NCI-H2029 (cell line): ENCODE measurements at regions not wholly inside any gene's neighbourhood (a gene's known extent, or its start where the extent isn't known, plus 50 kb on each side); places are given as distances from the start of the nearest gene placed in this dataset.

Experiments used
- DNase-seq: peaks from one replicate; lab custom pipeline; 2025; lab: John Stamatoyannopoulos, UW

DNA sequence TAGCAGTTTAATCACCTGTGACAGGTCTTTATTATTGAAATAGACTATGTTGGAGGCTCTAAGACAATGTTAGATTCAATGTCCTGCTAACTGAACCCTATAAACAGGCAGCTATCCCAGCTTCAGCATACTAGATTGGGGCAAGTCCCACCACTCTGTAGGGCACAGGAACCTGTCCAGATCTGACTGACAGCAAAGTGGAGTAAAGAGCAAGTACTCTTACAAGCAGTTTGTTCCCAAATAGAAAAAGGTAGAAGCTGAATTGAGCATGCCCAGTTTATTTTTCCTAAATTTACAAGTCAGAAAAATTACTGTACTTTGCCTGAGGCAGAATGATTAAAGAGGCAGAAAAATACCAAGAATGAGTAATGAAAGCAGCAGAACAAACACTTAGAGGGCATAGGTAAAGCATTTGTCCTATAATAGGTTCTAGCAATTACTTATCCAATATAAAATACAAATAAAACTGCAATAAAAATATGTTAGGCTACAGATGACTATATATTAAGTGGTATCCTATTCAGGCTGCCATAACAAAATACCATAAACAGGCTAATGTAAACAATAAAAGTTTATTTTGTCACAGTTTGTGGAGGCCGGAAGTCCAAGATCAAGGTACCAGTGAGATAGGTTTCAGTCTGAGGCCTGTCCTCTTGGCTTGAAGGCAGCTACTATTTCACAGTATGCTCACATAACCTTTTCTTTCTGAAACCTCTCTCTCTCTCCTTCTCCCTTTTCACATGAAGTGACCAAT, 868.2 kb downstream of the C12orf50 start:
- DNase-seq = no peak

DNA sequence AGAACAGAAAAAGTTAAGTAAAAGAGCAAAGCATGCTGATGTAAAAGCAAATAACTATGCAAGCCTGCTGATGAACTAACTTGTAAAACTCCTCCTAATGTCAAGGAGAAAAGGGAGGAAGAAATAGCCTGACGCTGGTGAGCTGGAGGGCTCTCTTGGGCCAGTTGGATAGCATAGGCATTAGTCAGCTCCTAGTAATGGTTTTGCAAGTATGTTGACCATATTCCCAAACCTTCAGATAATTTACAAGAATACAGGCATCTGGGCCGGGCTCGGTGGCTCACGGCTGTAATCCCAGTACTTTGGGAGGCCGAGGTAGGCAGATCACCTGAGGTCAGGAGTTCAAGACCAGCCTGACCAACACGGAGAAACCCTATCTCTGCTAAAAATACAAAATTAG, 871.4 kb downstream of the C12orf50 start:
- DNase-seq = no peak

DNA sequence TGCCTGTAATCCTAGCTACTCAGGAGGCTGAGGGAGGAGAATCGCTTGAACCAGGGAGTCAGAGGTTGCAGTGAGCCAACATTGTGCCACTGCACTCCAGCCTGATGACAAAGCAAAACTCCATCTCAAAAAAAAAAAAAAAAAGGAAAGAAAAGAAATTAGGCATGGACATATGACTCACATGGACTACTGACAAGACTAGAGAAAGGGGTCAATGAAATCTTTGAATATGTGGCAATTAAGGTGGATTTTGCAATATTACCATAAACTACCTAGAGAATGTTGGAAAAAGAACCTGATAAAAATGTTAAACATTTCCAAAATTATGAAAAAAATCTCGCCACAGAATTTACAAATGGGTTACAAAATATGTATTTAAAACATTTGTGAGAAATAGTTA, 873.6 kb downstream of the C12orf50 start:
- no peak for DNase-seq

DNA sequence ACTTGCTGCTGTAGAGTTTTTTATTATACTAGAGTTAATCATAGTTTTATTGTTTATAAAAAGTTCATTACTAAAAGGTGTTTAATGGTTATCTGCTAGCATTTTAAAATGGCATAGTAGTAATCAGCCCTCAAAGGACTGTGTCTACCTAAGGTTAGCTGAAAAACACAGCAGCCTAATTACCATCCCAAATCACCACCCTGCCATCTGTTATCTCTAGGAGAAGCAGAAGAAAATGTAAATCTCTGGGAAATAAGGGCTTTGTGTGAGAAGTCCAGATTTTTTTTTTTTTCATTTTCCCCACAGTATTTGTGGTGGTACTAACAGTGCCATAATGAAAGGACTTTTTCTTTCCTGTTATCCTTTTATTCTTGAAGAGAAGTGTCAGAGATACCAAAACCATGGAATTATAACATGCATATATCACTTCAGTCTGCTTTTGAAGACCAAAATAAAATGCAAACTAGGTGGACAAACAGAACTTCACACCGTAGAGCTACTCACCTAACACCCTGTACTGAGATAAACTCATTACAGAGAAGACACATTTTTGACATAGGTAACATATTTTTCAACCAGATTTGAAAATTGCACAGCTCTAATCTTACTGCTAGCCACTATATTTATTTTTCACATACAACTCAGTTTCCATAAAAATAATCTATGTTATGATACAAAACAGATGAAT, 876.2 kb downstream of the C12orf50 start:
- DNase-seq = no peak

DNA sequence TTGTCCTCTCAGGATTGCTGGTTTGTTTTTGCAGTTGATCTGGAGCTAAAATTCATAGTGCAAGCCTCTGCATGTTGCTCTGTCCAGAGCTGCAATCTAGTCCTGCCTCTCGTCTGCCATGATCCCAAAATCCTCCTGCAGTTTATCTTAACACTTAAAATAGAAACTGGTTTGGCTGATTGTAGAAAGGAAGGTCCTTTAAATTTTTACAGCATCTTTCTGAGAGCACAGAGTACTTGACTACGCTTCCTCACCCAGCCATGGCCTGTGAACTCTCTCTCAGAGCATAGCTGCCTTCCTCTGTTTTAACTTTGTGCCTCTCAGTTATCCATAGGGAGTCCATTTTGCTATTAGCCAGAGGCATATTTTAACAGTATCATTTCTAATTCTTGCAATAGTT, 877.1 kb downstream of the C12orf50 start:
- no peak for DNase-seq

DNA sequence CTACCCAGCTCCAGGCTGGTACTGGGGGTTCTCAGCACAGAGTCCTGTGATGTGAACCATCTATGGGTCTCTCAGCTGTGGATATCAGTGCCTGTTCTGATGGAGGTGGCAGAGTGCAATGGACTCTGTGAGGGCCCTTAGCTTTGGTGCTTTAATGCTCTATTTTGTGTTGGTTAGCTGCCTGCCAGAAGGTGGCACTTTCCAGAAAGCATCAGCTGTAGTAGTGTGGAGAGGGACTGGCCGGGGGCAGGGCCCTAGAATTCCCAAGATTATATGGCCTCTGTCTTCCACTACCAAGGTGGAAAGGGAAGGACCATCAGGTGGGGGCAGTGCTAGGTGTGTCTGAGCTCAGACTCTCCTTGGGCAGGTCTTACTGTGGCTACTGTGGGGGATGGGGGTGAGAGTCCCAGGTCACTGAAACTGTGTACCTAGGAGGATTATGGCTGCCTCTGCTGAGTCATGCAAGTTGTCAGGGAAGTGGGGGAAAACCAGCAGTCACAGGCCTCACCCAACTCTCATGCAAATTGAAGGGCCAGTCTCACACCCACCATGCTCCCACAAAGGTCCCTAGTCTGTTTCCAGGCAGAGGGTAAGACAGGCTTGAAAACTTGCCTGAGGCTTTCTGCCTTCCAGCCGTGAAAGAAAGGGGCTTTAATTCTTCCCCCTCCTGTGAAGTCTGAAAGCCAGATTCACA, 878.1 kb downstream of the C12orf50 start:
- DNase-seq = no peak

DNA sequence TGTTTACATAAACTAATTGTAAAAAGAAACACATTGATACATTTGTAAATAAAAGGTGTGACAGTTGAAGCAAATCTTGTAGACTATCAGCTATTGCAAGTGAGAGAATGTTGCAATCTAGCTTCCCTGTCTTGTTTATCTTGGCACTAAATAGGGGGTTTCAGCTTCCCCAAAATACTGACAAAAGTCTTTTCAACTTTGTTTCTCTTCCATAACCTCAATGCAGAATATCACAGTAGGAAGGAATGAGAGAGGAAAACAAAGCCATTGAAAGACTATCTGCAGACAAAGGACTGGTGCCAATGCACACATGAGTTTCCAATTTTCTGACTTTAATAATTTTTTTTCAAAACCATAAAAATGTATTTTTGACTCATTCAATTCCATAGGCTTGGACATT, 886.2 kb upstream of the MGAT4C start:
- DNase-seq = no peak

DNA sequence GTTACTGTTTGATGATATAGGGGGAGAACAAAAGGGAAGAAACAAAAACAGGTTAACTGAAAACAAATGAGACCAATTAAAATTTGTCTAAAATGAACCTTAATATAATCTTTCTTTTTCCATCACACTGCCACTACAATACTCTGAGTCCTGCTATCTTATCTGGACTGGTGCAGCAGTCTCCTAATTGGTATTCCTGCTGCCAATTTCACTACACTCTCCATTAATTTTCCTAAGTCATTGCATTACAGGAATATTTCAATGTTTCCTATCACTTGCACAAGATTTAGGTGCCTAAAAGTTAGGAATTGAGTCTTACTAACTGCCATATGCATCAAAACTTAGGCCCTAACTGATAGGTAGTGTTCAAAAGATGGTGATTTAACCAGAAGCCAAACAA, 884.9 kb upstream of the MGAT4C start:
- DNase-seq = no peak

DNA sequence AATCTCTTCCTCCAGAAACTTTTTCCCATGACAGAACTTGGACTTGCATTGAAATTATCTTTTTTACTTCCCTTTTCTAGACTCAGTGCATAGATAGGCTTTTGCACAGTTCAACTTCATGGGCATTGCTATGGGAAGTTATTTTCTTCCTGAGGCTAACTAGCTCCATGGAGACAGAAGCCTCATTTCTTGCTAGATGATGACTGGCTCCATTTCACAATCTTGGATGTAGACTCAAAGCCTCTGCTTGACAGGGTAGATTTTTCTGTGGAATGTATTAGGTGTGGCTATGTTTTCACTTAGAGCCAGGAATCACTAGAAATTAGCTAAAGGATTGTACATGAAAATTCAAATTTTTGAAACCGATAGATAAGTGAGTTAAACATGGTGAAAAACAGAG, 884.1 kb upstream of the MGAT4C start:
- DNase-seq = no peak

DNA sequence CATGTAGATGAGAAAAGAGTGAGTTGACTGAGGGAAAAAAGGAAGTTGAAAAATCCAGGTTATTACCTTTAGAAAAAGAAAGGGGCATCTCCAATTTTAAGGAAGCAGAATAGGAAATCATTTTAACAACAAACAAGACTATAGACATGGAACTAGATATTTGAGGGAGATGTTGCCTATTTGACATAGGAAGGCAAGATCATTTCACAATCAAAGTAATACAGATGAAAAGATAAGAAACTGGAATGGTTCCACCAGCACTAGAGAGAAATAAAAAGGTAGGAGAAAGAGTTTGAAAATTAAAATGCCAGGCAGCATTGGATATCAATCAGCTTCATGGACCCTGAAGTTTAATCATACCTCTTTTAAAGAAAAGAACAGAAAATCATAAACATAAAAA, 881.0 kb upstream of the MGAT4C start:
- DNase-seq = no peak

DNA sequence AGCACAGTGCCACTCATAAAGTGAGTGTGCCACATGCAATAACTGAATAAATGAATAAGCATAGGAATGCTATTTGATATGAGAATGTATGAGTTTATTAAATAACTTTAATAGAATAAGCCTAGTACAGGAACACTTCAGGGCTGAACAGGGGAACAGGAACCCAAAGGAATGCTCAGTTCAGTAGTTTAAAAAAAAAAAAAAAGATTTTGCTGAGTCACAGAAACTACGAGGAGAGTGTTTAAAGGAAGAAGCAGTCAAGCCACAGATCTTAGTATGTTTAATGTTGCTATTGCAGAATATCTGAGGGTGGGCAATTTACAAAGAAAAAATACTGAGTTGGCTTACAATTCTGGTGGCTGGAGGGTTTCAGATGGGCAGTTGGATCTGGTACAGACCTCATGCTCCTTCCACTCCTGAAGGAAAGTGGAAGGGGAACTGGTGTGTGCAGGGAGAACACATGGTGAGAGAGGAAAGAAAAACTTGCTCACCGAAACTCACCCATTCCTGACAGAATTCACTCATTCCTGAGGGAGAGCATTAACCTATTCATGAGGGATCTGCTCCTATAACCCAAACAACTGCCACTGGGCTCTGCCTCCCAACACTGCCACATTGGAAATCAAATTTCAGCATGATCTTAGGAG, 880.3 kb upstream of the MGAT4C start:
- no peak for DNase-seq

DNA sequence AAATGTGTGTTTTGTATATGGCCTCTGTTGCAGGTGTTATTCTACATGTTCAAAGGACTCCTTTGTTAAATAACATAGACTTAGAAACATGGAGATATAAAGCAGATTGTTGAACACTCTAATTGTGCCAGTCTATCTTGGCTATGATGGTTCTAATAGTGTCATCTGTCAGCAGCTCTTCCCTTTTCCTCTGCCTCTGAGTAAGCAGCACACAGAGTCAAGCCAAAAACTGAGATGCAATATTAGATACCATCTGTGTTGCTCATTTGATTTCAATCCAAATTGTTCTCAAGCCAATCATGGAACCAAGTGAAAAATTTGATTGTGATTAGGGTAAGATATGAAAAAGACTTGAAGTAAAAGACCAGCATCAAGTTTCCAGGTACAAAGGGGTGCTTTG, 871.1 kb upstream of the MGAT4C start:
- DNase-seq = no peak

DNA sequence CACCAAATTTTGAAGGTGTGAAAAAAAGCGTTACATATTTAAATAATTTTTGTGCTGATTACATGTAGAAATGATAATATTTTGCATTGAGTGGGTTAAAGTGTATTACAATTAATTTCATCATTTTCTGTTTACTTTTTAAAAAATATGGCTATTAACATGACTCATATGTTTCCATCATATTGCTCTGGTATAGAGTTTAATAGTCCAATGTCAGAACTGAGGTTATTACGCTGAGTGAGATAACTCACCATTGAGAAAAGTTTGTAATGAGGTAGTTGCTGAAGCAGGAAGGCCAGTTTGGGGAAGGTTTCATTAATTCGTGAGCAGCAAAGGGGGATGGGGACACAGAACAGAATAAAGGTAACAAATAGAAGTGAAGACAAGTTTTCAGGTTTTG, 865.7 kb upstream of the MGAT4C start:
- no peak for DNase-seq

DNA sequence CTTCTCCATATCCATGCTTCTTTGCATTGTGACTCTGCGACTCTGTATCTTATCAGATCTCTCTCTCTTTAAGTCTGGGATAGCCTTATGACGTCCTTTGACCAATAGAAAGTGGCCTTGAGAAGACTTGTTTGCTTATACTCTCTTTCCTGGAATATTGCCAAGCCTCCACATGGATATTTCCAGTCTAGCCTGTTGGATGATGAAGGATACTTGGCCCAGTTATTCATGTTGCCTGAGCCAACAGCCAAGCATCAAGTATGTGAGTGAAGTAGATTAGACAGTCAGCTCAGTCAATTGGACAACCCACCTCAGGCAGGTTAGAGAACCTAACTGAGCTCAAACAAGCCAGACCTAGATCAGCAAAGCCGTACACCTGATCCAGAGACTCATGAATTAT, 864.2 kb upstream of the MGAT4C start:
- DNase-seq = peak; percentile 77

DNA sequence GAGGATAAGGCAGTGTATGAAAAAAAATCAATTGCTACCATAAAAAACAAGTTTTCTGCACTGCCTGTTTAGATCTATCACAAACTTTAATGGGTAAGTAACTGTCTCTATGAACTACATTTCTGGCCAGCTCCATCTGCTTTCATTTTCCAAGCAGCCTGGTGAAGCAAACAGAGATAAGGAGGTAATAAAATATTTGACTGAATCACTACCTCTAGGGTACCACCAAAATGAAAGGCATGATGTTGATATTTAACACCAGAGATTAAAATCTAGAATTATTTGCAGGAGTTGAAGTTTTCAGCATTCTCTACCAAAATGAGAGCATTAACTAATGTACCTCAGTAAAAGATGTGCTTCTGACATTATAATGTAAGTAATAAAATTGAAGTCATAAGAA, 863.5 kb upstream of the MGAT4C start:
- no peak for DNase-seq

DNA sequence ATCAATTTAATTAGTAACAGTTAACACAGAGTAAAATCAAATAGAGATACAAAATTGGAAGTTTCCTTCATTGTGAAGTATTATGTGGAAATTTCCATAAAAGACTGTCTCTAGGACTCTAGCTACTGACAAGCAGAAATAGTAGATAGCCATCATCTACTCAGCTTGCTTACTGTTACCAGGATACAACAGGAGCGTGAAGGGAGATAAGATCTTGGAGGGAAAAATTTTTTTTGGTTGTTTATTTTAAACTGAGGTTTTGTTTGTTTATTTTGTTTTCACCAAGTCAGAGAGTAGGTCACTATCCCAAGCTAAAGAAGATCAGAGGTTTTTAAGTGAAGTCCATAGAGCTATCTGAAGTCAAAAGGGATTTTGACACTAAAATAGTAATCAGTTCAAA, 861.3 kb upstream of the MGAT4C start:
- no peak for DNase-seq

DNA sequence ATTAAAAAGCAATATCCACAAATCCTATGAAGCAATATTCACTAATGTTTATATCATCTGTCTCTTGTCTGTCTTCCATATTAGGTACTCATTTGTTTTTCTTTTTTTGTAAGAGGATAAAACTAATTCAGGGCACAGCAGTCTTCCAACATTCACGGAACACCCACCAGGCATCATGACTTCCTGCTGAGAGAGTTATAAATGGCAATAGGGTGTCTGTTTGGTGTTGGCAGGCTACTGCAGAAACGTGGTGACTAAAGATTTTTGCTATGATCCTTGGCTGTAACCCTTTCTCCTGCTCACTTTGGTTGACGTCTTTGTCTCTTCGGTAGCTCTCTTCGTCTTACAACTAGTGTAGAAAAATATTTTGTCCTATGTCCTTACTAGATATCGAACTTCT, 860.6 kb upstream of the MGAT4C start:
- DNase-seq = no peak

DNA sequence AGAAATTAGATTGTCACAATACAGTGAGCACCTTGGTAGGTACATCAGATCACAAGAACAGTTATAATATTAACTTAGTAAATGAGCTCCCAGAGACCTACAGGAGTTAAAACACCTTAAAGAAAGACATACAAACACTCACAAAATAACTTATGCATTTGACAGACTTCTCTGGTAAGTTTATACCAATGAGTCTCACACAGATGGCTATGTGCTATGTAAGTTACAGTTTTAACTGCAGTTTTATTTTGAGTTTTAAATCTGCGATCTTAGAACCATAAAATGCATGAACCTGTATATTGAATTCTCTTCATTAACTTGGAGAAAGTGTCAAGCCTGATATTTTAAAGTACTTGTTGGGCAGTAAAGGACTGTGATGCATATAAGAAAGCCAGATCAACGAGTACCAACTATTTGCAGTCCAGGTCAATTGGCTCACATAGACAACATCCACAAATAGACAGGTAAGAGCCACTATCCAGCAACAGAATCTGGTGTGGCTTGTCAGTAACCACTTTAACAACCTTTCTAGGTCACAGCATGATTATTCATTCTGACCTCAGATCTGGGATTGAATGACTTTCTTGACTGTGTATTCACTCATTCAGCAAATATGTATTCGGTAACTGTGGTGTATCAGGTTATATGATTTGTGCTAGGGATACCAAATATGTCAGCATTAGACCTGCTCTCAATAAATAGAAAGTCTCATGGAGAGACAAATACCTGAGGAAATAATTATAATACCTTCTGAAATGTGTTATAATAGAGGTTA, 856.6 kb upstream of the MGAT4C start:
- DNase-seq = no peak

DNA sequence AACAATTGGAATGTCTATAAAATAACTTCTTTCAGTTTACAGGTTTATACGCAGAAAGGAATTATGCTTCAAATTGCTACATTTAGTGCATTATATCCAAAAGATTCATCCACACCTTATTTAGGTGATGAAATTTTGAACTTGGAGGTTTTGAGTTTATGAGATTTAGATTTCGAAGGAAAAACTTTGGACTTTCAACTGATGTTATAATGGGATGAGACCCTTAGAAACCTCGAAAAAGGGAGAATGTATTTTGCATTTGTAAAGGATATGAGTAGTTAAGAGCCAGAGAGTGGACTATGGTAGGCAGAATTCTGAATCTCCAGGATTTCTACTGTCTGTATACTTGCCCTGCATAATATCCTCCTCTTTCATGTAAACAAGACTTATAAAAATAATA, 851.6 kb upstream of the MGAT4C start:
- no peak for DNase-seq

DNA sequence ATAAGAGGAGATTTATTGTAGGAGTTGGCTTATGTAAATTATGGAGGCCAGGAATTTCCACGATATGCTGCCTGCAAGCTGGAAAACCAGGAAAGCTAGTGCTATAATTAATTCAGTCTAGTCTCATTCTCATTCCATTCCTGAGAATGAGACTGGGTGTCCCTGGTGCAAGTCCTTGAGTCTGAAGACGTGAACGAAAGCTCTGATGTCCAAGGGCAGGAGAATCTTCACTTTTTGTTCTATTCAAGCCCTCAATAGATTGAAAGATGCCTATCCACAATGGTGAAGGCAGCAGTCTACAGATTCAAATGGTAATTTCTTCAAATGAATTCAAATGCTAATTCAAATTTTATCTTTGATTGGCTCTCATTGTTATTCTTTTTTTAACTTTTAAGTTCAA, 851.1 kb upstream of the MGAT4C start:
- DNase-seq = no peak

DNA sequence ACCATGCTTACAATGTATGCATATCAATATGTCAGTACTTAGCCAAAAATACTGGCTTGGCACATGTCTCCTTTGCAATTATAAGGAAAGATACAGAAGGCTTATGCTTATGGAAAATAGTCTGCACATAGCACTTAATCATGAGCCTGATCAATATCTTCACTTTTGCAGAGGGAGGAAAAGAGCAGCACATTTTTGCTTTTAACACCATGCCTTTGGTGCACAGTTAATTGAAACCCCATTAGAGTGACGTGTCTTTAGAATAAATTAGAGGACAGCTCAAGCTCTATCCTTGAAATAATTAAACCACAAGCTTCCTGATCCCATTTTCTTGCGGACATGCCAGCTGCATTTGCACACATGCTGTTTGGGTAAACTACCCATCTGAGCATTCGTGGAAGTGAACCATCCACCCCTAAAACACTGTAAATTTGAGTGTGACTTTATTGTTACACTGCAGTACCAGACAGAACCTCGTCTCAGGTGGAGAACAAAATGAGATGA, 839.9 kb upstream of the MGAT4C start:
- DNase-seq = no peak

DNA sequence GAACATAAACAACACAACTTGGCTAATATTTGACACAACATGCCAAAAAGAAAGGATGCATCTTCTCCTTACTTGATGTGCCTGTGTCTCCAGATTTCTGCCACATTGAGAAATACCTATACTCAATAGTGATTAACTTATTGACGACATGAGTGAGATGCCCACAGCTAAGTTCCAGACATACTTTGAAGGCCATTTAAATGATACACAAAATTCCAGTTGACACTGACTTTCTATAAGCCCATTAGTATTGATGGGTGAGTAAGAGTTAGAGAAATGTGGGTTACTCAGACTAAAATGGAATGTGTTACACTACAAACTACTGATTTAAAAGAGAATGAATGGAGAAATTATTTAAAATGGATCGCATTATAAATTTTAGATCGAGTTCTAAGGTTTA, 838.2 kb upstream of the MGAT4C start:
- no peak for DNase-seq
